AG09319 (cell line): ENCODE measurements at regions not wholly inside any gene's neighbourhood (a gene's known extent, or its start where the extent isn't known, plus 50 kb on each side); places are given as distances from the start of the nearest gene placed in this dataset.
A peak's percentile ranks its signal among the peaks of the same experiment; 100 is the strongest.

ENCODE experiments used
- DNase-seq: peaks from one replicate; pipeline ENCODE4 v3.0.0-alpha.2; 2010; ENCODE audit warnings: low read depth; ENCODE audit errors: extremely low read depth
- TF ChIP-seq, protein P1 (sequence below): IDR thresholded peaks from 2 replicates; pipeline ENCODE4 v1.5.1; 2011; ENCODE audit warnings: low read depth, mild to moderate bottlenecking, inconsistent platforms, low read length, moderate library complexity

DNA sequence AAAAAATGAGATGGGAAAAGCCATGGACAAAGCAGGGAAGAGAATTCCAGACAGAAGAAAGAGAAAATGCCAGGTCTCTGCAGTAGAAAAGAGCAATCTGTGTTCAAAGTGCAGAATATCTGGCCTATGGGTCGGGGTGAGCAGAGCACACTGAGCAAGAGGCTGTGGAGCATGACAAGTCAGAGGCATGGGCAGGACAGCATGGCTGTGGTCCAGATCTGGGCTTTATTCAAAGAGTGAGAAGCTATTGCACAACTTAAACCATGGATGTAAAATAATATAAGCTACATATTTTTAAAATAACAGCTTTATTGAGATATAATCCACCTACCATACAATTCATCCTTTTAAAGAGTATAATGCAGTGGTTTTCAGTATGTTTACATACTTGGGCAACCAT lies 133.1 kb upstream of the SPDL1 start:
- DNase-seq = no peak
- TF ChIP-seq, protein P1, sequence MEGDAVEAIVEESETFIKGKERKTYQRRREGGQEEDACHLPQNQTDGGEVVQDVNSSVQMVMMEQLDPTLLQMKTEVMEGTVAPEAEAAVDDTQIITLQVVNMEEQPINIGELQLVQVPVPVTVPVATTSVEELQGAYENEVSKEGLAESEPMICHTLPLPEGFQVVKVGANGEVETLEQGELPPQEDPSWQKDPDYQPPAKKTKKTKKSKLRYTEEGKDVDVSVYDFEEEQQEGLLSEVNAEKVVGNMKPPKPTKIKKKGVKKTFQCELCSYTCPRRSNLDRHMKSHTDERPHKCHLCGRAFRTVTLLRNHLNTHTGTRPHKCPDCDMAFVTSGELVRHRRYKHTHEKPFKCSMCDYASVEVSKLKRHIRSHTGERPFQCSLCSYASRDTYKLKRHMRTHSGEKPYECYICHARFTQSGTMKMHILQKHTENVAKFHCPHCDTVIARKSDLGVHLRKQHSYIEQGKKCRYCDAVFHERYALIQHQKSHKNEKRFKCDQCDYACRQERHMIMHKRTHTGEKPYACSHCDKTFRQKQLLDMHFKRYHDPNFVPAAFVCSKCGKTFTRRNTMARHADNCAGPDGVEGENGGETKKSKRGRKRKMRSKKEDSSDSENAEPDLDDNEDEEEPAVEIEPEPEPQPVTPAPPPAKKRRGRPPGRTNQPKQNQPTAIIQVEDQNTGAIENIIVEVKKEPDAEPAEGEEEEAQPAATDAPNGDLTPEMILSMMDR = no peak

DNA sequence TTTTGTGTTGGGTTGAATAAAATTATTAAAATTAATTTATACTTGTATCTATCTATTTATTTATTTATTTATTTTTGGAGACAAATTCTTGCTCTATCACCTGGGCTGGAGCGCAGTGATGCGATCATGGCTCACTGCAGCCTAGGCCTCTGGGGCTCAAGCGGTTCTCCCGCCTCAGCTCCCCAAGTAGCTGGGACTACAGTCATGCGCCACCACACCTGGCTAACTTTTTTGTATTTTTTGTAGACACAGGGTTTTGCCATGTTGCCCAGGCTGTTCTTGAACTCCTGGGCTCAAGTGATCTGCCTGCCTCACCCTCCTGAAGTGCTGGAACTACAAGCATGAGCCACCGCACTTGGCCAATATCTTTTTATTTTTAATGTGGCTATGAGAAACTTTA lies 134.7 kb upstream of the SPDL1 start:
- TF ChIP-seq, protein P1 = no peak
- no peak for DNase-seq

DNA sequence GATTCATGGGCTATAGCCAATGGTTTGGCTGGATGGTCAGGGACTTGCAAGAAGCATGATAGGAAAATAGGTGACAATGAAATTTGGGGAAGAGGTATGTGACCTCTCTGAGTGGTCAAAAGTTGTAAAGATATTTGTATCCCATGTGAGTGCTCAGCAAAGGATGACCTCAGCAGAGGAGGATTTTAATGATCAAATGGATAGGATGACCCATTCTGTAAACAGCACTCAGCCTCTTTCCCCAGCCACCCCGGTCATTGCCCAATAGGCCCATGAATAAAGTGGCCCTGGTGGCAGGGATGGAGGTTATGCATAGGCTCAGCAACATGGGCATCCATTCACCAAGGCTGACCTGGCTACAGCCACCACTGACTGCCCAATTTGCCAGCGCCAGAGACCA lies 138.4 kb upstream of the SPDL1 start:
- DNase-seq = no peak
- TF ChIP-seq, protein P1 = no peak

DNA sequence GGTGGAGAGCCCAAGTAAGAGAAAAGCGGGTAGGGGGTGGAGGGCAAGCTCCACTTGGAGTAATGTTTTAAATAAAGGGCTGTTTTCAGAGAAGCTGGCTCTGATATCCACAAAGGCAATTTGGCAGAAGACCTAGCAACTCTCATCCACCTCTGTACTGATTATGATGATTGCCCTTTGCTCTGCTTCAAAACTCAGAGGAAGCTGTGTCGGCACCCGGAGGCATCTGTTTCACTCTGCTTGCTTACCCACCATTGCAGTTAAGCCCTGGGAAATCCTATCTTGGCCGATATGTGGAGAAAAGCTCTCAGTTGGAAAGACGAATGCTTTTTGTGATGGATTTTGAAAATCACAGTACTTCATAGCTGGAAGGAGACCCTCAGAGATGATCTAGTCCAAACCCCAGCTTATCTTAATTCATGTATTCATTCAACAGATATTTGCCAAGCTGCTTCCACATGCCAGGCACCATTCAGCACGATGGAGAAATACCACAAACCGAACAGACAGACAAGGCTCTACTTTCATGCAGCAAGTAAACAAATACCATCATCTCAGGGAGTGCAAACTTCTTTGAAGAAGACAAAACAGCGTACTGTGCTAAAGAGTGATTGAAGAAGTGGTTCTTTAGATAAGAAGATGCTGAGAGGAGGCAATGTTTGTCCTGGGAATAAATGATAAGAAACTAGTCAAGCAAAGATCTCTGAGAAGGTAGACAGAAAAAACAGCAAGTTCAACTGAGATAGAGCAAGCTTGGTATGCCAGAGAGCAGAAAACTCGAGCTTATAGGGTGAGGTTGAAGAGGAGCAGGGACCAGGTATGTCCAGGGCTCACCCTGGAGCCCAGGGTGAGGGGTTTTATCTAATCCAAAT lies 140.4 kb upstream of the SPDL1 start:
- DNase-seq = no peak
- TF ChIP-seq, protein P1 = no peak

DNA sequence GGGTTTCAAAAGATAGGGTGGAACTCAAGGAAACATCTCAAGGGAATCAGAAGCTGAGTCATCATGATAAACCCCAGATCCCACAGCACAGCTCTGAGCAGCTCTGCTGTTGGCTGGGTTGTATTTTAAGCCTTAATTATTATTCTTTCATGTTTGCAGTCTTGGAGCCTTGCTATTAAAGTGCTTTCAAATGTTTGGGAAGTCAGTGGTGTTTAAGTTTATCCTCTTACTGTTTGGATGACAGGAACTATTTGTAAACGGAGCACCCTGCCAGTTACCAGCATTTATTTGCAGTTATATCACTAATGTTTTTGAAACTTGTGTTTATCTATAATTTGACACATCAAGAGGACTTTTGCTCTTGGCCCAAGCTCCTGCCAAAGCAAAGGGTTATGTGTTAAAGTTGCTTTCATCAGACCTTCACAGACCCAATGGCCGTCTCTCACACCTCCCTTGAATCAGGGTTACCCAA lies 141.1 kb upstream of the SPDL1 start:
- TF ChIP-seq, protein P1 = no peak
- peak; percentile 47 for DNase-seq

DNA sequence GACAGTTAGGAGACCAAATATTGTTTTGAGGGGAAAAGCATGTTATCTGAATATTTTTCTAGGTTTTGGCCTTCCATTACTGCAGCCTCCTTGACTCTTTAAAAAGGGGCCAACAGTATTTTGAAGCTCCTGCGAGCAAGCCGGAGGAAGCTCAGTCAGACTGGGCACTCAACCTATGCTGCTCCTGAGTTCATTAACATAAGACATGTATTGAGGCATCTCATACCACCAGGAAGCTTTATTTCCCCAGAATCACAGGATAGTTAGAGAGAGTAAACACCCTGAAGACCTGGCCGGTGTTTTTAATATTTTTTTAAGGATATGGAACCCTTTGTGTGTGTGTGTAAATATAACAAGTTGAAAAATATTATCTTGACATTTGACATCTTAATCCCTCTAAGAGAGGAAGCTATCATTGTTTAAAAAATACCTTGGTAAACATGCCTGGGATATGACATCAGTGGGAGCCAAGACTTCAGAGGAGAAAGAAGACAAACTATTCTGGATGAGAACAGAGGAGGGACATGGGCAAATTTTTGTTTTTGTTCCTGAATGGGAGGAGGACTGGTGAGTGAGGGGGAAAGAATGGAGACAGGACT lies 139.3 kb upstream of the SLIT3 start:
- no peak for DNase-seq
- TF ChIP-seq, protein P1 = no peak

DNA sequence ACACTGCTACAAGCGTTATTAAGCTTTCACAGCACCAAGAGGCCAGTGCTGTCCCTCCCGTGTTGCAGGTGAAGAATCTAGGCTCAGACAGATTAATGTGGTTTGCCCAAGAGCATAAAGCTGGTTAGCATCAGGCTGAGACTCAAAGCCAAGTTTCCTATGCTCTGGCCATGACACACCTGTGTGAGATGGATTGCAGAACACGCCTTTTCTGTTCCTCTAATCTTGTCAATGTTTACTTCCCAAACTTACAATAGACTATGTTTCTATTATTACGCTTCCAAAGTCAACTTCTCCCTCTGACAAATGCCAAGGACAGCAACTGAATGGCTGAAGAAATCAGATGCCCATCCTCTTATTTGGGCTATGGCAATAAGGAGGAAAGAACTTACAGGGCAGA lies 138.4 kb upstream of the SLIT3 start:
- TF ChIP-seq, protein P1 = no peak
- no peak for DNase-seq
